SK-N-SH treated with all-trans-retinoic acid at 6 μM for 48 hours (cell line): ENCODE measurements at regions not wholly inside any gene's neighbourhood (a gene's known extent, or its start where the extent isn't known, plus 50 kb on each side); places are given as distances from the start of the nearest gene placed in this dataset.

Experiments used
- ATAC-seq: fragments of 200-7000 bp; cut with Tn5 transposase; 3 replicates; pipeline ENCODE4 v1.9.1; 2020; ENCODE audit warnings: mild to moderate bottlenecking, moderate library complexity
- ARNTL ChIP-seq: fragments of 450-650 bp; formaldehyde crosslinking; IDR thresholded peaks from 2 replicates; pipeline ENCODE4 v1.5.0; 2020; ENCODE audit warnings: low read depth, mild to moderate bottlenecking, moderate library complexity, borderline replicate concordance
- BACH2 ChIP-seq: fragments of 250-450 bp; sonication (Bioruptor Pico); IDR thresholded peaks from 2 replicates; pipeline ENCODE4 v1.9.0; 2021; ENCODE audit warnings: mild to moderate bottlenecking, borderline replicate concordance
- CSRNP3 ChIP-seq: fragments of 250-450 bp; sonication (Bioruptor Pico); IDR thresholded peaks from 2 replicates; pipeline ENCODE4 v1.5.1; 2021; ENCODE audit warnings: mild to moderate bottlenecking, moderate library complexity
- ESRRG ChIP-seq: fragments of 250-450 bp; sonication (Bioruptor Pico); IDR thresholded peaks from 2 replicates; pipeline ENCODE4 v1.6.1; 2021; ENCODE audit warnings: mild to moderate bottlenecking
- GLIS3 ChIP-seq: fragments of 250-450 bp; sonication (Bioruptor Pico); IDR thresholded peaks from 2 replicates; pipeline ENCODE4 v1.5.0; 2020; ENCODE audit warnings: mild to moderate bottlenecking, moderate library complexity
- ISL1 ChIP-seq: fragments of 250-450 bp; sonication (Bioruptor Pico); IDR thresholded peaks from 2 replicates; pipeline ENCODE4 v2.1.2; 2022; ENCODE audit warnings: mild to moderate bottlenecking, moderate library complexity
- PATZ1 ChIP-seq: fragments of 250-450 bp; sonication (Bioruptor Pico); IDR thresholded peaks from 2 replicates; pipeline ENCODE4 v1.8.0; 2020; ENCODE audit warnings: mild to moderate bottlenecking, moderate library complexity, borderline replicate concordance
- PPARA ChIP-seq: fragments of 250-450 bp; sonication (Bioruptor Pico); IDR thresholded peaks from 2 replicates; pipeline ENCODE4 v1.5.0; 2020; ENCODE audit warnings: mild to moderate bottlenecking, borderline replicate concordance
- RARB ChIP-seq: fragments of 250-450 bp; sonication (Bioruptor Pico); IDR thresholded peaks from 2 replicates; pipeline ENCODE4 v1.8.0; 2021; ENCODE audit warnings: mild to moderate bottlenecking, moderate library complexity
- SNAI2 ChIP-seq: fragments of 250-450 bp; sonication (Bioruptor Pico); IDR thresholded peaks from 2 replicates; pipeline ENCODE4 v1.5.0; 2020; ENCODE audit warnings: mild to moderate bottlenecking, moderate library complexity
- TCF4 ChIP-seq: fragments of 250-450 bp; sonication (Bioruptor Pico); IDR thresholded peaks from 2 replicates; pipeline ENCODE4 v1.8.0; 2021; ENCODE audit warnings: mild to moderate bottlenecking, moderate library complexity, borderline replicate concordance
- TOX ChIP-seq: fragments of 250-450 bp; sonication (Bioruptor Pico); IDR thresholded peaks from 2 replicates; pipeline ENCODE4 v1.8.0; 2021; ENCODE audit warnings: mild to moderate bottlenecking, moderate library complexity, borderline replicate concordance
- TSHZ2 ChIP-seq: fragments of 250-450 bp; sonication (Bioruptor Pico); IDR thresholded peaks from 2 replicates; pipeline ENCODE4 v1.5.0; 2020; ENCODE audit warnings: mild to moderate bottlenecking, moderate library complexity
- ZC3H10 ChIP-seq: fragments of 250-450 bp; sonication (Bioruptor Pico); IDR thresholded peaks from 2 replicates; pipeline ENCODE4 v1.5.1; 2021; ENCODE audit warnings: mild to moderate bottlenecking, moderate library complexity
- ZFP3 ChIP-seq: fragments of 250-450 bp; sonication (Bioruptor Pico); IDR thresholded peaks from 2 replicates; pipeline ENCODE4 v1.5.0; 2020; ENCODE audit warnings: mild to moderate bottlenecking, moderate library complexity
- ZNF70 ChIP-seq: fragments of 450-650 bp; formaldehyde crosslinking; IDR thresholded peaks from 2 replicates; pipeline ENCODE4 v1.5.0; 2020; ENCODE audit warnings: mild to moderate bottlenecking, moderate library complexity
- ZNF8 ChIP-seq: fragments of 450-650 bp; formaldehyde crosslinking; IDR thresholded peaks from 2 replicates; pipeline ENCODE4 v1.5.0; 2020; ENCODE audit warnings: mild to moderate bottlenecking, moderate library complexity
- TF ChIP-seq, protein P1 (sequence below): fragments of 250-450 bp; sonication (Bioruptor Pico); IDR thresholded peaks from 2 replicates; pipeline ENCODE4 v1.8.0; 2021; ENCODE audit warnings: low read depth, mild to moderate bottlenecking, moderate library complexity, borderline replicate concordance
- TF ChIP-seq, protein P2 (sequence below): fragments of 250-450 bp; sonication (Bioruptor Pico); IDR thresholded peaks from 2 replicates; pipeline ENCODE4 v1.5.1; 2020; ENCODE audit warnings: low read depth, mild to moderate bottlenecking, moderate library complexity

DNA sequence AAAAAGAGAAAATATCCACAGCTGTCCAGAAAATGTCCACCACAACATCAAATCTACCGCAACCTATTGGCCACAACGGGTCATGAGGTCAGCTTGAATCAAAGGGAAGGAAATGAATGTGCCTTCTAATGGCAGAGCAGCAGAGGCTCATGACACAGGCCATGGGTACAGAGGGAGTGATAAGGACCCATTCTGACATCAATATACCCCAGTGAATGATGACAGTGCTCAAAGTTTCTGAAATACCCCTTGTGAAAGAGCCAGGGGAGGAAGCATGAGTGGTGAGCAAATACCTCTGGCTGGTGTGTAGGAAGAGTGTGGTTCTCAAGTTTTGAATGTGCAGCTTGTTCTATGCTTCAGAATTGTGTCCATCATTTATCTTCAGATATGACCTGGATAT, 348.2 kb downstream of the IRX1 start:
- TF ChIP-seq TCF4 (CRISPR knock-in tag) (no peak), RARB (CRISPR knock-in tag) (no peak), ZC3H10 (CRISPR knock-in tag) (no peak), PPARA (CRISPR knock-in tag) (no peak), ZNF8 (CRISPR knock-in tag) (no peak), BACH2 (CRISPR knock-in tag) (no peak), GLIS3 (CRISPR knock-in tag) (no peak), ZNF70 (CRISPR knock-in tag) (no peak), ZFP3 (CRISPR knock-in tag) (no peak), TSHZ2 (CRISPR knock-in tag) (no peak), TOX (CRISPR knock-in tag) (no peak), ISL1 (CRISPR knock-in tag) (no peak), SNAI2 (CRISPR knock-in tag) (no peak)
- TF ChIP-seq, protein P1, sequence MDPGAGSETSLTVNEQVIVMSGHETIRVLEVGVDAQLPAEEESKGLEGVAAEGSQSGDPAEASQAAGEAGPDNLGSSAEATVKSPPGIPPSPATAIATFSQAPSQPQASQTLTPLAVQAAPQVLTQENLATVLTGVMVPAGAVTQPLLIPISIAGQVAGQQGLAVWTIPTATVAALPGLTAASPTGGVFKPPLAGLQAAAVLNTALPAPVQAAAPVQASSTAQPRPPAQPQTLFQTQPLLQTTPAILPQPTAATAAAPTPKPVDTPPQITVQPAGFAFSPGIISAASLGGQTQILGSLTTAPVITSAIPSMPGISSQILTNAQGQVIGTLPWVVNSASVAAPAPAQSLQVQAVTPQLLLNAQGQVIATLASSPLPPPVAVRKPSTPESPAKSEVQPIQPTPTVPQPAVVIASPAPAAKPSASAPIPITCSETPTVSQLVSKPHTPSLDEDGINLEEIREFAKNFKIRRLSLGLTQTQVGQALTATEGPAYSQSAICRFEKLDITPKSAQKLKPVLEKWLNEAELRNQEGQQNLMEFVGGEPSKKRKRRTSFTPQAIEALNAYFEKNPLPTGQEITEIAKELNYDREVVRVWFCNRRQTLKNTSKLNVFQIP (CRISPR knock-in tag), result no peak
- TF ChIP-seq, protein P2, sequence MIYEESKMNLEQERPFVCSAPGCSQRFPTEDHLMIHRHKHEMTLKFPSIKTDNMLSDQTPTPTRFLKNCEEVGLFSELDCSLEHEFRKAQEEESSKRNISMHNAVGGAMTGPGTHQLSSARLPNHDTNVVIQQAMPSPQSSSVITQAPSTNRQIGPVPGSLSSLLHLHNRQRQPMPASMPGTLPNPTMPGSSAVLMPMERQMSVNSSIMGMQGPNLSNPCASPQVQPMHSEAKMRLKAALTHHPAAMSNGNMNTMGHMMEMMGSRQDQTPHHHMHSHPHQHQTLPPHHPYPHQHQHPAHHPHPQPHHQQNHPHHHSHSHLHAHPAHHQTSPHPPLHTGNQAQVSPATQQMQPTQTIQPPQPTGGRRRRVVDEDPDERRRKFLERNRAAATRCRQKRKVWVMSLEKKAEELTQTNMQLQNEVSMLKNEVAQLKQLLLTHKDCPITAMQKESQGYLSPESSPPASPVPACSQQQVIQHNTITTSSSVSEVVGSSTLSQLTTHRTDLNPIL (CRISPR knock-in tag), result no peak
- TF ChIP-seq, all 23 proteins: peak for 0
- no peak for ATAC-seq

GRCh38 chr5:3944930-3945329, 349.3 kb downstream of the IRX1 start:
- TF ChIP-seq ESRRG (CRISPR knock-in tag), result no peak
- TF ChIP-seq SNAI2 (CRISPR knock-in tag), result no peak
- no peak for TF ChIP-seq CSRNP3
- no peak for TF ChIP-seq PATZ1 (CRISPR knock-in tag)
- TF ChIP-seq ZNF70 (CRISPR knock-in tag), result no peak
- no peak for ATAC-seq

GRCh38 chr5:3948838-3949237, 353.2 kb downstream of the IRX1 start:
- TF ChIP-seq ZNF70 (CRISPR knock-in tag), result no peak
- no peak for TF ChIP-seq PPARA (CRISPR knock-in tag)
- TF ChIP-seq, protein P1 (CRISPR knock-in tag), result no peak
- TF ChIP-seq GLIS3 (CRISPR knock-in tag), result no peak
- TF ChIP-seq TCF4 (CRISPR knock-in tag), result no peak
- no peak for TF ChIP-seq TOX (CRISPR knock-in tag)
- no peak for TF ChIP-seq ARNTL
- TF ChIP-seq, all 23 proteins: peak for 0
- no peak for ATAC-seq
